KMS-11 (cell line): ENCODE measurements at regions not wholly inside any gene's neighbourhood (a gene's known extent, or its start where the extent isn't known, plus 50 kb on each side); places are given as distances from the start of the nearest gene placed in this dataset.
"Not testable (repeated sequence)": the region's sequence is repeated elsewhere in the genome, so short reads cannot be mapped to it uniquely, and the experiment has no call there.

Experiments
- H2AFZ ChIP-seq: fragments of 200-600 bp; sonication (generic); 2 replicates; pipeline ENCODE4 v1.6.1; 2016; ENCODE audit warnings: antibody characterized with exemption, mixed run types, low read depth
- H3K27ac ChIP-seq: fragments of 200-600 bp; sonication (generic); 2 replicates; pipeline ENCODE4 v1.6.1; 2016; ENCODE audit warnings: mild to moderate bottlenecking, mixed run types
- H3K27me3 ChIP-seq: fragments of 200-600 bp; sonication (generic); 2 replicates; pipeline ENCODE4 v1.6.1; 2017; ENCODE audit warnings: mild to moderate bottlenecking, low read depth, mixed run types, moderate library complexity; ENCODE audit not compliant: insufficient read depth
- H3K36me3 ChIP-seq: fragments of 200-600 bp; sonication (generic); 2 replicates; pipeline ENCODE4 v1.6.1; 2017; ENCODE audit warnings: mild to moderate bottlenecking, mixed run types; ENCODE audit not compliant: insufficient read depth
- H3K4me1 ChIP-seq: fragments of 200-600 bp; sonication (generic); 2 replicates; pipeline ENCODE4 v1.6.1; 2016; ENCODE audit warnings: mild to moderate bottlenecking, low read depth, mixed run types; ENCODE audit not compliant: poor library complexity, severe bottlenecking
- H3K4me2 ChIP-seq: fragments of 200-600 bp; sonication (generic); 2 replicates; pipeline ENCODE4 v1.7.0; 2016; ENCODE audit warnings: mild to moderate bottlenecking, mixed run types
- H3K4me3 ChIP-seq: fragments of 200-600 bp; sonication (generic); IDR thresholded peaks from 2 replicates; pipeline ENCODE4 v1.6.1; 2017; ENCODE audit warnings: low read depth, low read length, mixed read lengths; ENCODE audit not compliant: insufficient read depth
- H3K79me2 ChIP-seq: fragments of 200-600 bp; sonication (generic); 2 replicates; pipeline ENCODE4 v1.6.1; 2016; ENCODE audit warnings: low read depth, mixed run types; ENCODE audit not compliant: insufficient read depth
- H3K9ac ChIP-seq: fragments of 200-600 bp; sonication (generic); 2 replicates; pipeline ENCODE4 v1.6.1; 2016; ENCODE audit warnings: mild to moderate bottlenecking, mixed run types
- H4K20me1 ChIP-seq: fragments of 200-600 bp; sonication (generic); 2 replicates; pipeline ENCODE4 v1.6.1; 2016; ENCODE audit warnings: mild to moderate bottlenecking, mixed run types; ENCODE audit not compliant: insufficient read depth
- TF ChIP-seq, protein P1 (sequence below): fragments of 200-600 bp; sonication (generic); conservative IDR thresholded peaks from 2 replicates; pipeline ENCODE4 v1.6.1; 2017; ENCODE audit warnings: low read depth, mild to moderate bottlenecking, antibody characterized with exemption, low read length, moderate library complexity, mixed read lengths

DNA sequence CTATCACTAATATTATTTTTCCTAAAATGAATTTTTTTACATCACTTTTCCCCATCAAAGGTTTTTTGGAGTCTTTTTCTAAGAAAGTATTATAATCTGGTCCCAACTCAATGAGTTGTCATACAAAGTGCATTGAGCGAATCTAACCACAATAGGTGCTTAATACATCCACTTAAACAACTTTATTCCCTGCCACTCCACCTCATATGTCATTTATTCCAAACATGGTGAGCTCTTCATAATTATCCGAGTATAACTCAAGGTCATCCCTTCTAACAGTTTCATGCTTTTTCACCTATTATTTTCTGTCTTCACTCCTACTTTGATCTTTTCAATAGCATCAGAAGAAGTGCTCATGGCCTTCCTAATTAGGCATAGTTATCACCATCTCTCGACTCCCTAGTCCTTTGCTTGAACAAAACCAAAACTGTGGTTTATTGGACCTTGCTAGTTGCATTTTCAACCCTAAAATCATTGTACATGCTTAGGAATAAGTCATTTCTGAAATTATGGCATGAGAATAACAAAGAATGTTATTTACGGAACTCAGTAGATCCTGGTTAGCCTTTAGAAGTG is 754.7 kb upstream of the CTNND2 start:
- H3K36me3 ChIP-seq: no peaks in the 10 kb centered on the region

GRCh38 chr5:12657914-12658474 is 753.7 kb upstream of the CTNND2 start:
- not testable (repeated sequence) for H3K4me3 ChIP-seq, H4K20me1 ChIP-seq, H2AFZ ChIP-seq, H3K27me3 ChIP-seq, H3K4me2 ChIP-seq, H3K27ac ChIP-seq, H3K36me3 ChIP-seq, H3K9ac ChIP-seq, H3K79me2 ChIP-seq
- peaks cover 31% of the 10 kb centered on the region for H3K4me1 ChIP-seq

More for the DNA sequence above, 754.7 kb upstream of the CTNND2 start:
- Histone ChIP-seq H3K79me2 (no peaks in the 10 kb centered on the region), H2AFZ (peak overlapping the region; percentile 23; the same call in 1 of the 2 replicates), H3K27ac (peak overlapping the region; percentile 39; the same call in 1 of the 2 replicates), H3K4me3 (no peak overlapping the region), H3K9ac (no peak overlapping the region), H4K20me1 (no peaks in the 10 kb centered on the region), H3K4me1 (peaks cover 31% of the 10 kb centered on the region), H3K4me2 (peak overlapping the region; percentile 44), H3K27me3 (no peaks in the 10 kb centered on the region)
- TF ChIP-seq, protein P1, sequence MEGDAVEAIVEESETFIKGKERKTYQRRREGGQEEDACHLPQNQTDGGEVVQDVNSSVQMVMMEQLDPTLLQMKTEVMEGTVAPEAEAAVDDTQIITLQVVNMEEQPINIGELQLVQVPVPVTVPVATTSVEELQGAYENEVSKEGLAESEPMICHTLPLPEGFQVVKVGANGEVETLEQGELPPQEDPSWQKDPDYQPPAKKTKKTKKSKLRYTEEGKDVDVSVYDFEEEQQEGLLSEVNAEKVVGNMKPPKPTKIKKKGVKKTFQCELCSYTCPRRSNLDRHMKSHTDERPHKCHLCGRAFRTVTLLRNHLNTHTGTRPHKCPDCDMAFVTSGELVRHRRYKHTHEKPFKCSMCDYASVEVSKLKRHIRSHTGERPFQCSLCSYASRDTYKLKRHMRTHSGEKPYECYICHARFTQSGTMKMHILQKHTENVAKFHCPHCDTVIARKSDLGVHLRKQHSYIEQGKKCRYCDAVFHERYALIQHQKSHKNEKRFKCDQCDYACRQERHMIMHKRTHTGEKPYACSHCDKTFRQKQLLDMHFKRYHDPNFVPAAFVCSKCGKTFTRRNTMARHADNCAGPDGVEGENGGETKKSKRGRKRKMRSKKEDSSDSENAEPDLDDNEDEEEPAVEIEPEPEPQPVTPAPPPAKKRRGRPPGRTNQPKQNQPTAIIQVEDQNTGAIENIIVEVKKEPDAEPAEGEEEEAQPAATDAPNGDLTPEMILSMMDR: no peak

DNA sequence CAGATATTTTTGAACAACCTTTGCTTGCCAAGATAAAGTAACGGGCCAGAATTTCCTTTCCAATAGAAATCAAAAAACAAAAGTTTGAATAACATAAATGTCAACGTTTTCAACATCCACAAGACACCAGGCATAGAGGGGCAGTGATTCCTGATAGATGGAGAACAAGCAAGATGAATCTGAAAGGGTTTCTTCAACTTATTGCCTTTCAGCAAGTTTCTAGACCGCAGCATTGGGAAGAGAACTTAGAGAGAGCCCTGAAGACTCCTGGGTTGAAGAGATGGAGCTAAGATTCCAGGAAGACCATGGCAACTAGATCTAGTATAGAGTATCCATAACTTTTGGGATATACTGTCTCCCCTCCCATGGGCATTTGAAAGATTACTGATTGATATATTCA is 751.4 kb upstream of the CTNND2 start:
- Histone ChIP-seq H3K4me2 (no peak overlapping the region), H3K27me3 (no peaks in the 10 kb centered on the region), H3K4me1 (peaks cover 27% of the 10 kb centered on the region), H4K20me1 (no peaks in the 10 kb centered on the region), H3K4me3 (no peak overlapping the region), H3K9ac (no peak overlapping the region), H2AFZ (no peak overlapping the region), H3K36me3 (no peaks in the 10 kb centered on the region), H3K27ac (no peak overlapping the region), H3K79me2 (no peaks in the 10 kb centered on the region)
- TF ChIP-seq, protein P1: no peak

GRCh38 chr5:12652201-12652600 is 748.0 kb upstream of the CTNND2 start:
- Histone ChIP-seq H3K36me3 (no peaks in the 10 kb centered on the region), H2AFZ (no peak overlapping the region), H3K79me2 (no peaks in the 10 kb centered on the region), H3K27ac (no peak overlapping the region), H3K27me3 (no peaks in the 10 kb centered on the region), H3K9ac (no peak overlapping the region), H4K20me1 (no peaks in the 10 kb centered on the region), H3K4me2 (no peak overlapping the region), H3K4me3 (no peak overlapping the region), H3K4me1 (no peaks in the 10 kb centered on the region)
- TF ChIP-seq, protein P1: no peak

DNA sequence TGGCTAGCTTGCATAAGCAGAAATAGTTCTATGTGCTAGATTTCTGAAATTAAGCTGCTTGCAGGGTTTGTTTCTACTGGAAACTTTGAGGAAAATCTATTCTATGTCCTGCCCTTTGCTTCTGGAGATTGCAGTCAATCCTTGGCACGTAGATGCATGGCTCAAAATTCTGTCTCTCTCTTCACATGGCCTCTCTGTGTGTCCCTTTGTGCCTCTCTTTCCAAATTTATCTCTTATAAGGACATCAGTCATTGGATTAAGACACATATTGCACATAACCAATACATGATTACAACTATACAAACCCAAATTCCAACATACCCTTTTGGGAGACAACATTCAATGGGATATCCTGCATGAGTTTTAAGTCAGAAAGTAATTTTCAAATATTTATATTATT is 744.3 kb upstream of the CTNND2 start:
- TF ChIP-seq, protein P1: no peak
- Histone ChIP-seq H3K27me3 (no peaks in the 10 kb centered on the region), H3K9ac (no peak overlapping the region), H3K4me2 (no peak overlapping the region), H4K20me1 (no peaks in the 10 kb centered on the region), H3K79me2 (no peaks in the 10 kb centered on the region), H3K36me3 (no peaks in the 10 kb centered on the region), H3K4me3 (no peak overlapping the region), H3K4me1 (peaks cover 7% of the 10 kb centered on the region), H2AFZ (no peak overlapping the region), H3K27ac (no peak overlapping the region)
